HG03060 (cell line): ENCODE measurements at regions not wholly inside any gene's neighbourhood (a gene's known extent, or its start where the extent isn't known, plus 50 kb on each side); places are given as distances from the start of the nearest gene placed in this dataset.
"Not testable (repeated sequence)": the region's sequence is repeated elsewhere in the genome, so short reads cannot be mapped to it uniquely, and the experiment has no call there.

Source experiments
- ATAC-seq: cut with Tn5 transposase; IDR thresholded peaks from one replicate; pipeline ENCODE4 v1.9.1; 2021; ENCODE audit warnings: low read depth, moderate number of reproducible peaks; ENCODE audit not compliant: unreplicated experiment

GRCh38 chr2:146701183-146701582 is 1143.6 kb upstream of the ACVR2A start:
- no peak for ATAC-seq

- ATAC-seq, result no peak
Observed at GRCh38 chr2:146697307-146697706, 1147.5 kb upstream of the ACVR2A start.

DNA sequence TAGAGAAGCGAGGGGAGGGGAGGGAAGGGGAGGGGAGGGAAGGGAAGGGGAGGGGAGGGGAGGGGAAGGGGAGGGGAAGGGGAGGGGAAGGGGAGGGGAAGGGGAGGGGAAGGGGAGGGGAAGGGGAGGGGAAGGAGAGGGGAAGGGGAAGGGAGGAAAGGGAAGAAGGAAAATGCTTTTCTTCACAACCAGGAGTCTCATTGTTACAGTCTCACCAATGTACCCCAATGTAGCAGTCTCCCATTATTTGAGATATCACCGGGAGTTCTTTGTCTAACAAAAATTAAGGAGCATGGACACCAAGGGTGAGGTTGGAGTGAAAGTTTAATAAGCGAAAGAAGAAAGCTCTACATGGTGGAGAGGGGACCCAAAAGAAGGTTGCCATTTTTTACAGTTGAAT is 1148.0 kb upstream of the ACVR2A start:
- not testable (repeated sequence) for ATAC-seq

DNA sequence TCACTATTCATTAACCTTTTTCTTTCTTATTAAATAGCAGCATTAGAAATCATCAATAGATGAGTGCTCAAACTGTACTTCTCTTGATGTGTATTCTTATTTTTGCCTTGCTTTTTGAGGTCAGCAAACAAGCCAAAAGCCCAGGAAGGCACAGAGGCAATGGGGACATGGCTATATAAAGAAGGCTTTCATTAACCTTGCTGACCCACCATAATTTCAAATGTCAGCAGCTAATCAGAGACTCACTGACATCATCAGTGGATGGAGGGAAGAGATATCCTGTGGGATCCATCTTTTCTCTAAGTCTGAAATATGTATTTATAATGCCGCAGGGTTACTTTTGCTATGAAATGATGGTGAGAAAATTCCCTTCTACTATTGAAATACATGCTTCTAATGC is 1162.8 kb upstream of the ACVR2A start:
- no peak for ATAC-seq

DNA sequence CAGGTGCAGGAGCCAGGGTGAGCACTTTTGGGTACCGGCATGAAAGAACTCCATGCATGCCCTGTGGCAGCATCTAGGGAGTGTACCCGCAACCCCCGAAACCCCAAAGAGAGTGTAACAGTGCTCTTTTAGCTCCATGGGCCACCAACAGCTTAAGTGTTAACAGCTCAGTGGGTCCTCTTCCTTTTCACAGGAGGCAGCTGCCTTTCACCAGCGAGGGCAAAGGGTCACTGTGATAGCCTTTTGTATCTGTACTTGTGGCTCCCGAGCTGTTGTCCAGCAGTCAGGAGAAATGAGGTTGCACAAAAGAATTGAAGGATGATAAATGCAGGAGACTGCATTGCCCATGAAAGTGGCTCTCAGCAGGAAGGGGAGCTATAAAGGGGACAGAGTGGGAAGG is 1166.3 kb upstream of the ACVR2A start:
- no peak for ATAC-seq

GRCh38 chr2:146677280-146677679 is 1167.5 kb upstream of the ACVR2A start:
- ATAC-seq, result no peak

DNA sequence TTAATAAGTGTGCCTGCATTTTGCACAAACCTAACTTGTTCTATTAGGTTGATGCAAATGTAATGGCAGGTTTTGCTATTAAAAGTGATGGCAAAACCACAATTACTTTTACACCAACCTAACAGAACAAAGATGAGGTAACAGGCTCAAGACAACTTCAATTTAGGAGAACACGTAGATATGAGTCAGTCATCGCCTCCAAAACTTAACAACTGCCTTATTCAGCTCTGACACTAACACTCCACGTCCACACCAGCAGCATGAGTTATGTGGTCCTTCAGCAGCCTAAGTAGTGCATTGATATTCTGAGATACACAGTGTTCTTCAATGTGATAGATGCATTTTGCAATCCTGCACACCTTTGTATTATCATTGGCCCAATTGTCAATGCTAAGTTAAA is 1175.1 kb upstream of the ACVR2A start:
- no peak for ATAC-seq

DNA sequence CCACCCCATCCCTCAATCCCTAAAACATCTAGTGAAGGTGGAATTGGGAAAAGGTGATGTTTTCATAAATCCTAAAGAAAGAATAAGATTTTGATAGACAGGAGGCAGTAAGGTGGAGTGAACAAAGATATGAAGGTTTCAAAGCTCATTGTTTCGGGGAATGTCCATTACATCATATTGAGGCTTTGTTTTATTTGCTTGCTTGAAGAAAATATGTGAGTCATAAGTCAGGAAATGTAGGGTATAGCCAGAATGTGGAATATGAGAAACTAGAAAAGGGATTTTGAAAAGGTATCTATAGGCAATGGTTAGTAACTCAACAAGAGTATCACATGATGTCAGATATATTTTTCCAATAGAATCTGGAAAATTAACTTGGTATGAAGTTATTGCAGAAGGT is 1178.5 kb upstream of the ACVR2A start:
- no peak for ATAC-seq

- ATAC-seq, result no peak
Observed at GRCh38 chr2:146665800-146666199, 1179.0 kb upstream of the ACVR2A start.

DNA sequence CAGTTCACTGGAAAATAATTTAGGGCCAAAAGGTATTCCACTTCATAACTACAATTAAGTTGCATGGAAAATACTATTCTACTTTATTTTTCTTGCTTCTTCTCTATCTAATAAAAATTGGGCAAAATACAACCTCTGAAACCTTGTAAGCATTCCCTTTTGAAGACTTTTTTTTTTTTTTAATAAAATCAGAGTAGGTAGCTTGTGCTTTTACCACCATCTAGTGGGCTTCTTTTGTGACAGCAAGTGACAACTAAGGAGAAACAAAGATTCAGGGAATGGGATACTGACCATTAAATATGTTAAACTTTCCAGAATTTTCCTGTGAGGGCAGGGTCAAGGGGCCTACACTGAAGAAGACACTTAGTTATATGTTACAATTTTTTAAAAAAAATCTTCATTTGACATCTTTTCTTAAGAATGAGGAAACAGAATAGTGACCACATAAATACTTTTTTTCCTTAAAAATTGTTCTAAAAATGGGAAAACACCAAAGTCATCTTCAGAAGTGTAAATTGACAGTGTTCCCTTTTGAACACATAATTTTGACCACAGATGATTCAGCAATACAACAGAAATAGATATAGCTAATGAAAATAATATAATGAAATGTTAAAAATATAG is 1183.2 kb upstream of the ACVR2A start:
- ATAC-seq, result no peak

GRCh38 chr2:146659976-146660375 is 1184.9 kb upstream of the ACVR2A start:
- no peak for ATAC-seq

DNA sequence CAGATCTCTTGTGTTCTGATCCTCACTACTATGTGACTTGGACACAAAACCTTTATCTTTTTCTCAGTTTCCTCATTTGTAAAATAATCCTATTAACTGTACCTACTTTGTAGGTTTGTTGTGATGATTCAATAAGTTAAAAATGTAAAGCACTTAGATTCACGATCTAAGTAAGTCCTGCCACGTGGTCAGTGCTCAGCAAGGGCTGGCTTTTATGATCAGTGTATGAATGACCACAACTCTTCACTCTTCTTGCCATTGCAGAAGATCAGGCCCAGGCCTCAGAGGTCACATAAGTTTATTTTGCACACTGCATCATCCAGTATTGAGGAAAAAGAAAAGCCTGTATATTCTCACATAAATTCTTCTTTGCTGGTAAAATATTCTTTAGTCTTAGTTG is 1192.5 kb upstream of the ACVR2A start:
- no peak for ATAC-seq

- no peak for ATAC-seq
Observed at GRCh38 chr2:146651361-146651760, 1193.5 kb upstream of the ACVR2A start.

DNA sequence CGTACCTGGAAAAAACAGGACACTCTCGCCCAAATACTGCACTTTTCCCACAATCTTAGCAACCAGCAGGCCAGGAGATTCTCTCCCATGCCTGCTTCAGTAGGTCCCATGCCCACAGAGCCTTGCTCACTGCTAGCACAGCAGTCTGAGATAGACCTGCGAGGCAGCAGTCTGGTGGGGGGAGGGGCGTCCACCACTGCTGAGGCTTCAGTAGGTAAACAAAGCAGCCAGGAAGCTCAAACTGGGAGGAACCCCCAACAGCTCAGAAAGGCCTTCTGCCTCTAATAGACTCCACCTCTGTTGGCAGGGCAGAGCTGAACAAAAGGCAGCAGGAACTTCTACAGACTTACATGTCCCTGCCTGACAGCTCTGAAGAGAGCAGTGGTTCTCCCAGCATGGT is 1202.8 kb upstream of the ACVR2A start:
- ATAC-seq, result no peak

DNA sequence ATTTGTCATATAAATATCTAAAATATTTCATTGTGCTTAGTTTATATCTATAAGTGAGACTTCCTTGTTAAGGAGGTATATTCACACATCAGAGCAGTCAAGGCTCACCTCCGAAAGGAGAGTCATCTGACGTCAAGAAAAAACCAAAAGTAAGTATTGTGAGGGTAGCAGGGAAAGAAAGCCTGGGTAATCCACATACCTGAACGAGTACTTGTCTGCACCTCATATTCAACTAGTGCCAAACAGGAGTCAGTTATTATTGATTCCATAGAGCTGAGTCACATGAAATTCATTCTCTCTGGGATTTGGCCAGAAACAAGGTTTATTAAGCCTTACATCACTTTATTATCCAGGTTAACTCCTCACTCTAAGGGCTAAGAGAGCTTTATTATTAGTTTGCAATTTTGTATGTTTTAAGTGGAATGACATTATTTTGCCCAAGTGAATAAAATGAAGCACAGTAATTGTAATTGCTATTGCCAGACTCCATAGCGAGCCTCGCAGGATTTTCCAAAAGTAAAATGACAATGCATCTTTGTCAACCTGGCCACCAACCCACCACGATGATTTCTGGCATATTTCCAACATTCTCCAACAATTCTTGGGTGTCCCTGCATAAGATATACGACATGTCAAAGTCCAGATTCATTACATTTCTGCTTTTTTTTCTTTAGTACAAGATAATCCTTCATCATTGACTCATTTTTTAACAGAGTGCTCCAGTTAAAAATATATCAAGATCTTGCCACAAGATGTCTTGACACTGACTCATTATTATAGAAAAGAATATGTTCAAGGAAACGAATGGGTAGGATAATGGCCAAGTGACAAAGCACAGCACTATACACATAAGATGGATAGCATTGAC is 1210.4 kb upstream of the ACVR2A start:
- no peak for ATAC-seq

GRCh38 chr2:146633159-146633558 is 1211.7 kb upstream of the ACVR2A start:
- no peak for ATAC-seq

DNA sequence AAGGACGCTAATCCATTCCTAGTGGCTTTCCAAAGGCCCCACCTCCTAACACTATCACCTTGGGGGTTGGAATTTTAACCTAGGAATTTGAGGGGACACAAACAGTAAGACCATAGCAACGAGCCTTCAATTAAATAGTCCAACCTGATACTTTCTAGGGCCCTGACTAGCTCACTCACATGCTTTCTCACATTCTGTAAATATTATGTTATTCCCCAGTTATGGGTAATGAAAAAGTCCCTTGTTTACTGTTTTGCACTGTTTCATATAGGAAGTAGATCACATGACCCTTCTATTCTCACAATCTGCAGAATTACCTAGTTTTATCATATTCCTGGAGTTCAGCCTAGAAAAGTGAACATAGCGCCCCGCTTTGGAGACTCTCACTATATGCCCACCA is 1212.1 kb upstream of the ACVR2A start:
- no peak for ATAC-seq

DNA sequence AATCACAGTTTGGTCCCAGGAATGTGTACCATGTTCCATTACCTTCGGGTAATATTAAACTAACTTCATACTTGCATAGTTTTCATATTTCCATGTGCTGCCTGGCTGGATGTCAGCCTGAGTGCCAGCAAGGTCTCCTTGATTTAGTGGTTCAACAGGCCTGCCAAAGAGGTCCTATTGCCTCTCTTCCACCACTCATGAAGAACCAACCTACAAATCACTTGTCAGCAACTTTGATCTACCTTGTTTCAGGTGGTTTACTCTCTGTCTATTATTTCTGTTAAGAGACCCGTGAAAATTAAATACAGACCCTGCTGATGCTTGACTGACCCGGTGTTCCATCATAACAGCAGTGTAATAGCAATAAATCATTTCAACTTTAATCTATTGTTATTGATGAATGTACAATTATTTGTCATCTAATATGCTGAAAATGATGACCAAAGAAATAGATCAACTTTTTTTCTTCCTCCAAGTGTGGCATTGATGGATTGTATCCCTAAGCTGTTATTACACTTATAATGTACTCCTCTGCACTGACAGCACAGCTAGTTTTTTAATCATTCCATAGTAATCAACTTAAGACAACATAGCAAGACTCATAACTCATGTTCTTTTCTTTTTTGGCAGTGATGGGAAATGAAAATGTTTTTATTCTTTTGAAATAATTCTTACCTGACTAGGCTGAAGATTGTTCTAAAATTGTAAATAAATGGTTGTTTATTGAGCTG is 1220.2 kb upstream of the ACVR2A start:
- no peak for ATAC-seq

- no peak for ATAC-seq
Observed at GRCh38 chr2:146623771-146624170, 1221.1 kb upstream of the ACVR2A start.

DNA sequence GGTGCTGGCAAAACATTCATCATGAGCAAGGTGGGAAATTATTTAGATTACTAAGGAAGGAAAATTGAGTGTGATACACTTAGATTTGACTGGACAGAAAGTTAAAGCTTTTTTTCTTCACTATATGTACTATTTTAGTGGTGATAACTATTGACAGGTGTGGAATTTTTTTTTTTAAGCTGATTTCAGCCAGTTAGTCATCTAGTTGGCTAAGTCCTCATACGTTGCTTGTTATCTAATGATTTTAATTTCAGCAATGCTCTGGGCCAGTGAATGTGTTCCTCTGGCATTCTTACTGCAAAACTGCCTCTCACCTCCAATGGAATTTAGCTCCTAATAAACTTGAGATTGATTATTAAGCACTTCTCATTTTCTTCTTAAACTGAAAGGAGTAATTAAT is 1223.2 kb upstream of the ACVR2A start:
- no peak for ATAC-seq

DNA sequence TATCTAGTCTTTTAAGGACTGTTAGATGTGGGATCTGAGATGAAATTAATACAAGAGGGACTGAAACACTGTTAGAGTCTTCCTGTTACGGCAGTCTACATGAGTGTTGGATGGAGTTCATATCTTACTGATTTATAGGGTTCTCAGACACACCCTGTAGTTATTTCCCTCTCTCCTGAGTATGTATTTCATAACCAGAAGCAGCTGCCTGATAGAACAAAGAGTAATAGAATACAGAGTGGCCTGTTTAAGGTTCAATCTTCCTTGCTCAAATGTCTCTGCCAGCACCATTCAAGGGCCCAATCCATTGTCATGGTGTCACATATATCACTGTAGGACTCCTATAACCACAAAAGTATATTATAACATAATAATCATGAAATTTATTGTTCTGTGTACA is 1229.1 kb upstream of the ACVR2A start:
- ATAC-seq, result no peak

GRCh38 chr2:146608490-146608889 is 1236.3 kb upstream of the ACVR2A start:
- no peak for ATAC-seq
